HCT116 (cell line): ENCODE measurements at regions not wholly inside any gene's neighbourhood (a gene's known extent, or its start where the extent isn't known, plus 50 kb on each side); places are given as distances from the start of the nearest gene placed in this dataset.

Experiments
- ATAC-seq: fragments of 200-7000 bp; cut with Tn5 transposase; 2 replicates; pipeline ENCODE4 v1.9.1; 2020; ENCODE audit warnings: mild to moderate bottlenecking, moderate library complexity
- BruUV-seq: library from RNA; stranded (reverse); fragments of 400-500 nt; replicated peaks from 2 replicates; lab custom pipeline; 2021; lab: Mats Ljungman, UMichigan
- CTCF ChIA-PET: fragments of 300-600 bp; sonication (Branson Sonifier 250); formaldehyde crosslinking; loops from one replicate; lab custom pipeline; 2021; ENCODE audit warnings: antibody characterized with exemption; lab: Charles Lee
- POLR2A ChIA-PET: fragments of 300-600, 350-600 bp; sonication (Branson Sonifier 250); formaldehyde crosslinking; loops from one replicate; lab custom pipeline; 2021; ENCODE audit warnings: antibody characterized with exemption; lab: Charles Lee
- RAD21 ChIA-PET, 2 experiments: fragments of 300-600 bp; sonication (Branson Sonifier 250); formaldehyde crosslinking; loops; one replicate each; lab custom pipeline; 2023; ENCODE audit warnings: low total read pairs in 2 of 2; ENCODE audit not compliant: uncharacterized antibody in 2 of 2, unreplicated experiment in 2 of 2, low non-redundant PET in 1 of 2; lab: Charles Lee
- DNase-seq: peaks from one replicate; pipeline ENCODE4 v3.0.0-alpha.2; 2010; ENCODE audit warnings: low read depth, low spot score
- H2AFZ ChIP-seq: fragments of 200-600 bp; shearing (Covaris generic), sonication (generic); 2 replicates; pipeline ENCODE4 v1.6.1; 2017; ENCODE audit warnings: low read depth, mixed run types, mixed read lengths, antibody characterized with exemption, low read length; ENCODE audit not compliant: poor library complexity, severe bottlenecking
- H3K27ac ChIP-seq: 2 replicates; pipeline ENCODE4 v1.5.1; 2012; ENCODE audit warnings: low read depth, low read length
- H3K27me3 ChIP-seq: fragments of 200-600 bp; sonication (generic); 2 replicates; pipeline ENCODE4 v1.6.1; 2016; ENCODE audit warnings: mixed run types, low read length, mixed read lengths; ENCODE audit not compliant: insufficient read depth
- H3K36me3 ChIP-seq, 2 experiments: fragments of 200-500 bp in 1 of 2; fragments of 200-600 bp in 1 of 2; sonication (Bioruptor generic) in 1 of 2; sonication (generic) in 1 of 2; 2 replicates each; pipeline versions ENCODE4 v1.5.1 to v1.6.1; 2014 to 2016; ENCODE audit warnings: low read length in 2 of 2, inconsistent platforms in 1 of 2, mixed read lengths in 1 of 2, mixed run types in 1 of 2; ENCODE audit not compliant: insufficient read depth in 2 of 2, control insufficient read depth in 1 of 2
- H3K4me1 ChIP-seq, 2 experiments: fragments of 200-600 bp in 1 of 2; sonication (generic) in 1 of 2; 2 replicates each; pipeline versions ENCODE4 v1.5.1 to v1.6.1; 2012 to 2017; ENCODE audit warnings: low read length in 2 of 2, inconsistent platforms in 1 of 2, mild to moderate bottlenecking in 1 of 2, mixed read lengths in 1 of 2, mixed run types in 1 of 2, moderate library complexity in 1 of 2; ENCODE audit not compliant: insufficient read depth in 2 of 2, control insufficient read depth in 1 of 2
- H3K4me2 ChIP-seq: fragments of 200-600 bp; sonication (generic); 2 replicates; pipeline ENCODE4 v1.6.1; 2017; ENCODE audit warnings: mixed run types, low read length, mixed read lengths
- H3K4me3 ChIP-seq, 2 experiments: fragments of 200-600 bp in 1 of 2; sonication (generic) in 1 of 2; replicated peaks in 1 of 2; 2 replicates each; pipeline ENCODE4 v1.5.1; 2011 to 2016; ENCODE audit warnings: low read length in 2 of 2, control low read depth in 1 of 2, low read depth in 1 of 2, mild to moderate bottlenecking in 1 of 2, mixed read lengths in 1 of 2, mixed run types in 1 of 2
- H3K79me2 ChIP-seq: fragments of 200-600 bp; sonication (generic); 2 replicates; pipeline ENCODE4 v1.6.1; 2017; ENCODE audit warnings: mild to moderate bottlenecking, mixed run types, low read length, moderate library complexity, mixed read lengths; ENCODE audit not compliant: insufficient read depth
- H3K9ac ChIP-seq: fragments of 200-600 bp; sonication (generic); 2 replicates; pipeline ENCODE4 v1.6.1; 2016; ENCODE audit warnings: low read length, mixed read lengths
- H3K9me2 ChIP-seq: fragments of 200-600 bp; sonication (generic), shearing (Covaris generic); 2 replicates; pipeline ENCODE4 v1.6.1; 2017; ENCODE audit warnings: mixed run types, mild to moderate bottlenecking, moderate library complexity; ENCODE audit not compliant: insufficient read depth
- H3K9me3 ChIP-seq, 2 experiments: fragments of 200-500 bp in 1 of 2; fragments of 200-600 bp in 1 of 2; sonication (Bioruptor generic) in 1 of 2; sonication (generic) in 1 of 2; 2 replicates each; pipeline ENCODE4 v1.6.1; 2014 to 2017; ENCODE audit warnings: low read length in 2 of 2, mixed read lengths in 2 of 2, inconsistent platforms in 1 of 2, low read depth in 1 of 2, mild to moderate bottlenecking in 1 of 2, mixed run types in 1 of 2, moderate library complexity in 1 of 2; ENCODE audit not compliant: control insufficient read depth in 1 of 2, insufficient read depth in 1 of 2
- H4K20me1 ChIP-seq: fragments of 200-600 bp; sonication (generic), shearing (Covaris generic); 2 replicates; pipeline ENCODE4 v1.6.1; 2017; ENCODE audit warnings: mixed run types, mild to moderate bottlenecking, moderate library complexity; ENCODE audit not compliant: insufficient read depth
- CBX3 ChIP-seq: IDR thresholded peaks from 2 replicates; pipeline ENCODE4 v1.6.1; 2012; ENCODE audit warnings: low read depth
- CEBPB ChIP-seq: IDR thresholded peaks from 2 replicates; pipeline ENCODE4 v1.6.1; 2012; ENCODE audit warnings: low read depth
- EZH2 ChIP-seq: fragments of 200-600 bp; sonication (generic); IDR thresholded peaks from 2 replicates; pipeline ENCODE4 v1.6.1; 2017; ENCODE audit warnings: antibody characterized with exemption, mixed run types
- POLR2A ChIP-seq: IDR thresholded peaks from 2 replicates; pipeline ENCODE4 v1.7.0; 2011; ENCODE audit warnings: borderline replicate concordance; ENCODE audit not compliant: insufficient read depth, insufficient read length; ENCODE audit errors: extremely low read depth
- RAD21 ChIP-seq: IDR thresholded peaks from 2 replicates; pipeline ENCODE4 v1.6.1; 2012; ENCODE audit warnings: low read depth, mild to moderate bottlenecking
- SIN3A ChIP-seq: IDR thresholded peaks from 2 replicates; pipeline ENCODE4 v1.6.1; 2012; ENCODE audit warnings: low read depth
- SRF ChIP-seq: IDR thresholded peaks from 2 replicates; pipeline ENCODE4 v1.6.1; 2012; ENCODE audit warnings: low read depth
- TCF7L2 ChIP-seq: IDR thresholded peaks from 2 replicates; pipeline ENCODE4 v1.7.0; 2011; ENCODE audit warnings: borderline replicate concordance, inconsistent platforms; ENCODE audit not compliant: insufficient read depth, insufficient read length; ENCODE audit errors: extremely low read depth
- ZNF274 ChIP-seq: fragments of 200-500 bp; sonication (Bioruptor generic); IDR thresholded peaks from 2 replicates; pipeline ENCODE4 v1.6.1; 2014; ENCODE audit warnings: mild to moderate bottlenecking, low read depth, low read length, inconsistent platforms
- intact Hi-C: fragments of 100-400 bp; cut with micrococcal nuclease; formaldehyde crosslinking; loops from 2 replicates; pipeline ENCODE4 v1.10.0; 2022
- TF ChIP-seq, protein P1 (sequence below): IDR thresholded peaks from 2 replicates; pipeline ENCODE4 v1.6.1; 2012; ENCODE audit warnings: low read depth
- TF ChIP-seq, protein P2 (sequence below): IDR thresholded peaks from 2 replicates; pipeline ENCODE4 v1.6.1; 2011; ENCODE audit warnings: mild to moderate bottlenecking, low read length, moderate library complexity; ENCODE audit not compliant: insufficient replicate concordance; ENCODE audit errors: extremely low read depth
- TF ChIP-seq, protein P3 (sequence below): IDR thresholded peaks from 2 replicates; pipeline ENCODE4 v1.6.1; 2012
- TF ChIP-seq, protein P4 (sequence below): IDR thresholded peaks from 2 replicates; pipeline ENCODE4 v1.6.1; 2012

DNA sequence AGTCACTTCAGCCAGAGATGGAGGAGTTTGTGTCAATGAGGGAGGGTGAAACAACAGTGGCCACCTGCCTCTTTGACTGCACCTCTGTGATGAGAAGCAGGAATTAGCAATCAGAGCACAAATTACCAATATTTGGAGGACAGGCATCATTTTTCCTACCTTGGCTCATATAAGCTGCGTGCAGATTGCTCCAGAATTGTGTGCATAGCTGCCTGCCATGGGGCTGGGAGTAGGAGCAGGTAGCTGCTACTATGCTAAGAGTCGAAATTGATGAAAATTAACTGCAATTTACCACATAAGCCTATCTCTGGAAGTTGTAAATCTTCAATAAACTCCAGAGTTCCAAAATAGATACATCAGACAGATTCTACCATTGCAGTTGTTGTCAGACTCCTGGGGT lies 167.5 kb upstream of the HTR2A start (continued):
- TF ChIP-seq, protein P1, sequence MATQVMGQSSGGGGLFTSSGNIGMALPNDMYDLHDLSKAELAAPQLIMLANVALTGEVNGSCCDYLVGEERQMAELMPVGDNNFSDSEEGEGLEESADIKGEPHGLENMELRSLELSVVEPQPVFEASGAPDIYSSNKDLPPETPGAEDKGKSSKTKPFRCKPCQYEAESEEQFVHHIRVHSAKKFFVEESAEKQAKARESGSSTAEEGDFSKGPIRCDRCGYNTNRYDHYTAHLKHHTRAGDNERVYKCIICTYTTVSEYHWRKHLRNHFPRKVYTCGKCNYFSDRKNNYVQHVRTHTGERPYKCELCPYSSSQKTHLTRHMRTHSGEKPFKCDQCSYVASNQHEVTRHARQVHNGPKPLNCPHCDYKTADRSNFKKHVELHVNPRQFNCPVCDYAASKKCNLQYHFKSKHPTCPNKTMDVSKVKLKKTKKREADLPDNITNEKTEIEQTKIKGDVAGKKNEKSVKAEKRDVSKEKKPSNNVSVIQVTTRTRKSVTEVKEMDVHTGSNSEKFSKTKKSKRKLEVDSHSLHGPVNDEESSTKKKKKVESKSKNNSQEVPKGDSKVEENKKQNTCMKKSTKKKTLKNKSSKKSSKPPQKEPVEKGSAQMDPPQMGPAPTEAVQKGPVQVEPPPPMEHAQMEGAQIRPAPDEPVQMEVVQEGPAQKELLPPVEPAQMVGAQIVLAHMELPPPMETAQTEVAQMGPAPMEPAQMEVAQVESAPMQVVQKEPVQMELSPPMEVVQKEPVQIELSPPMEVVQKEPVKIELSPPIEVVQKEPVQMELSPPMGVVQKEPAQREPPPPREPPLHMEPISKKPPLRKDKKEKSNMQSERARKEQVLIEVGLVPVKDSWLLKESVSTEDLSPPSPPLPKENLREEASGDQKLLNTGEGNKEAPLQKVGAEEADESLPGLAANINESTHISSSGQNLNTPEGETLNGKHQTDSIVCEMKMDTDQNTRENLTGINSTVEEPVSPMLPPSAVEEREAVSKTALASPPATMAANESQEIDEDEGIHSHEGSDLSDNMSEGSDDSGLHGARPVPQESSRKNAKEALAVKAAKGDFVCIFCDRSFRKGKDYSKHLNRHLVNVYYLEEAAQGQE: no peak
- TF ChIP-seq SIN3A (no peak), ZNF274 (no peak), POLR2A (no peak)

DNA sequence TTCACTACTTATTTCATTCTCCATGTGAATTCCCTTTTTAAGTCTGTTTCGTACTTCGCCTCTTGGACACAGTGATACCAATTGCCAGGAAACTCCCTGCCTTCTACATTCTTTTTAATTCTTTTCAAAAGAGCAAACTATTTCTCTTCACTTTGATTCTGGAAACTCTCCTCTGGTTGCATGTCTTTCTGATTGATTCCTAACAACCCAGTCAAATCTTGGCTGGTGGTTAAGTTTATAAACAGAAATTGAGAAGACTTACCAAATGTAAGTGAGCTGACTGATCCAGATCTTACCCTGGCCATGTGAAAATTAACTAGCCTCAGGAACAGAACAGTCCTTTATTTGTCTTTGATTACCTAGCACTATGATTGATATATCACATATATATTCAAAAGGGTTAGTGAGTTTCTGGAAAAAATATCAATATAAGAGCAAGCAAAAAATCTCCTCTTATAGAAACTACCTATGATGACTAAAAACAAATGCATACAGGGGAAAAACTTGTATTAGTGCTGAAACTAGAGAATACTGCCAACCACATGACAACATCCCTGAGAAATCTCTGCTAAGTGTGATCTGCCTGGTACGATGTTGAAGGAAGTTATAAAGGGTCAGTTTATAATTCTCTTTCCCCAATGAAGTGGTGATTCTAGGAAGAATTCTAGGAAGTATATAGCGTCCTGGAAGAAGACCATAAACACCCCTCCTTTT lies 152.6 kb upstream of the HTR2A start:
- intact Hi-C loops: no loop called here
- Histone ChIP-seq H3K9ac (no peak overlapping the region), H4K20me1 (no peaks in the 10 kb centered on the region), H3K79me2 (no peaks in the 10 kb centered on the region), H3K27ac (no peak overlapping the region), H3K4me2 (no peak overlapping the region), H3K4me3 (no peak overlapping the region), H3K36me3 (no peaks in the 10 kb centered on the region), H2AFZ (no peak overlapping the region), H3K9me3 (no peaks in the 10 kb centered on the region), H3K4me1 (no peaks in the 10 kb centered on the region), H3K9me2 (no peaks in the 10 kb centered on the region), H3K27me3 (peaks cover 25% of the 10 kb centered on the region)
- ChIA-PET POLR2A (no interaction called here), RAD21 (no interaction called here), CTCF (no interaction called here)
- BruUV-seq: no TSS peak
- DNase-seq (no peak), ATAC-seq (no peak)
- no peak for TF ChIP-seq CEBPB
- TF ChIP-seq, protein P2, sequence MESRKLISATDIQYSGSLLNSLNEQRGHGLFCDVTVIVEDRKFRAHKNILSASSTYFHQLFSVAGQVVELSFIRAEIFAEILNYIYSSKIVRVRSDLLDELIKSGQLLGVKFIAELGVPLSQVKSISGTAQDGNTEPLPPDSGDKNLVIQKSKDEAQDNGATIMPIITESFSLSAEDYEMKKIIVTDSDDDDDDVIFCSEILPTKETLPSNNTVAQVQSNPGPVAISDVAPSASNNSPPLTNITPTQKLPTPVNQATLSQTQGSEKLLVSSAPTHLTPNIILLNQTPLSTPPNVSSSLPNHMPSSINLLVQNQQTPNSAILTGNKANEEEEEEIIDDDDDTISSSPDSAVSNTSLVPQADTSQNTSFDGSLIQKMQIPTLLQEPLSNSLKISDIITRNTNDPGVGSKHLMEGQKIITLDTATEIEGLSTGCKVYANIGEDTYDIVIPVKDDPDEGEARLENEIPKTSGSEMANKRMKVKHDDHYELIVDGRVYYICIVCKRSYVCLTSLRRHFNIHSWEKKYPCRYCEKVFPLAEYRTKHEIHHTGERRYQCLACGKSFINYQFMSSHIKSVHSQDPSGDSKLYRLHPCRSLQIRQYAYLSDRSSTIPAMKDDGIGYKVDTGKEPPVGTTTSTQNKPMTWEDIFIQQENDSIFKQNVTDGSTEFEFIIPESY: no peak
- no peak for TF ChIP-seq SRF
- TF ChIP-seq ZNF274: no peak
- no peak for TF ChIP-seq TCF7L2
- no peak for TF ChIP-seq SIN3A
- TF ChIP-seq, protein P3, sequence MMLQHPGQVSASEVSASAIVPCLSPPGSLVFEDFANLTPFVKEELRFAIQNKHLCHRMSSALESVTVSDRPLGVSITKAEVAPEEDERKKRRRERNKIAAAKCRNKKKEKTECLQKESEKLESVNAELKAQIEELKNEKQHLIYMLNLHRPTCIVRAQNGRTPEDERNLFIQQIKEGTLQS: no peak
- TF ChIP-seq, protein P4, sequence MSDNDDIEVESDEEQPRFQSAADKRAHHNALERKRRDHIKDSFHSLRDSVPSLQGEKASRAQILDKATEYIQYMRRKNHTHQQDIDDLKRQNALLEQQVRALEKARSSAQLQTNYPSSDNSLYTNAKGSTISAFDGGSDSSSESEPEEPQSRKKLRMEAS: no peak
- TF ChIP-seq EZH2: no peak
- TF ChIP-seq, protein P1: no peak
- TF ChIP-seq RAD21: no peak
- no peak for TF ChIP-seq POLR2A
- no peak for TF ChIP-seq CBX3
